Lung (tissue), 11 donors: ENCODE measurements at regions not wholly inside any gene's neighbourhood (a gene's known extent, or its start where the extent isn't known, plus 50 kb on each side); places are given as distances from the start of the nearest gene placed in this dataset.

ENCODE experiments used
- ATAC-seq: fragments of 200-7000 bp; cut with Tn5 transposase; one replicate; pipeline ENCODE4 v1.9.1; 2020; ENCODE audit warnings: moderate number of reproducible peaks; ENCODE audit not compliant: insufficient read depth, low FRiP score
- DNase-seq, 3 donors: peaks; one replicate each; pipeline ENCODE4 v3.0.0-alpha.2; 2013 to 2017
- H3K27ac ChIP-seq, 2 donors: one replicate each; pipeline ENCODE4 v1.5.1; 2013; ENCODE audit warnings: mild to moderate bottlenecking in 2 of 2, moderate library complexity in 2 of 2, control low read depth in 1 of 2, inconsistent platforms in 1 of 2, low read depth in 1 of 2, low read length in 1 of 2
- H3K27me3 ChIP-seq, 3 donors: one replicate each; pipeline ENCODE4 v1.5.1; 2013; ENCODE audit warnings: low read length in 2 of 3; ENCODE audit not compliant: control insufficient read depth in 3 of 3, insufficient read depth in 3 of 3
- H3K36me3 ChIP-seq, 4 donors: one replicate each; pipeline ENCODE4 v1.5.1; 2013; ENCODE audit warnings: low read length in 4 of 4, mild to moderate bottlenecking in 1 of 4, moderate library complexity in 1 of 4; ENCODE audit not compliant: control insufficient read depth in 4 of 4, insufficient read depth in 4 of 4
- H3K4me1 ChIP-seq, 5 donors: one replicate each; pipeline ENCODE4 v1.5.1; 2013; ENCODE audit warnings: low read length in 5 of 5, mild to moderate bottlenecking in 2 of 5, moderate library complexity in 1 of 5; ENCODE audit not compliant: control insufficient read depth in 5 of 5, insufficient read depth in 5 of 5
- H3K4me3 ChIP-seq: one replicate; pipeline ENCODE4 v1.5.1; 2013; ENCODE audit warnings: mild to moderate bottlenecking, control low read depth, moderate library complexity
- H3K9ac ChIP-seq, 2 donors: one replicate each; pipeline ENCODE4 v1.5.1; 2013; ENCODE audit warnings: low read length in 2 of 2, control low read depth in 1 of 2; ENCODE audit not compliant: insufficient read depth in 1 of 2
- H3K9me3 ChIP-seq, 4 donors: one replicate each; pipeline ENCODE4 v1.5.1; 2013; ENCODE audit warnings: low read length in 3 of 4, mild to moderate bottlenecking in 1 of 4, moderate library complexity in 1 of 4; ENCODE audit not compliant: control insufficient read depth in 4 of 4, insufficient read depth in 3 of 4
- CTCF ChIP-seq: IDR thresholded peaks from 2 replicates; pipeline ENCODE4 v1.5.1; 2012; ENCODE audit warnings: mild to moderate bottlenecking; ENCODE audit errors: control extremely low read depth, extremely low read depth
- WGBS, 2 donors: extraction: QIAGEN DNeasy Blood & Tissue Kit; methylation state at CpG; one replicate each; pipeline ENCODE4 v1.1.7; 2013; 5-methylcytosine and 5-hydroxymethylcytosine counted together
- donor health status: control.
- donor health status: control.
- donor health status: Bipolar disorder and iron deficiency.
- donor health status: healthy.
- donor health status: DM: yes; HTN: yes; CAD: no.

GRCh38 chr12:92237262-92237661 is 91.6 kb upstream of the BTG1 start:
- Histone ChIP-seq H3K9ac (no peak overlapping the region), H3K9me3 (no peaks in the 10 kb centered on the region), H3K27me3 (no peaks in the 10 kb centered on the region), H3K27ac (no peak overlapping the region), H3K4me1 (peaks cover 0 to 22% (median 5%) of the 10 kb centered on the region in 5 donors), H3K4me3 (no peak overlapping the region), H3K36me3 (no peaks in the 10 kb centered on the region)
- no peak for TF ChIP-seq CTCF
- ATAC-seq (no peak), DNase-seq (no peak)
- WGBS, 2 donors, result 94 to 98% methylated on average over 1 of the region's 1 CpG

GRCh38 chr12:92235703-92236472 is 90.2 kb upstream of the BTG1 start:
- no peak for TF ChIP-seq CTCF
- no peak overlapping the region for H3K9ac ChIP-seq
- H3K9me3 ChIP-seq, result no peaks in the 10 kb centered on the region
- H3K36me3 ChIP-seq, result no peaks in the 10 kb centered on the region
- ATAC-seq, result no peak
- H3K4me1 ChIP-seq, result peaks cover 0 to 22% (median 5%) of the 10 kb centered on the region in 5 donors
- H3K27ac ChIP-seq, result no peak overlapping the region
- DNase-seq, result no peak
- H3K4me3 ChIP-seq, result no peak overlapping the region
- H3K27me3 ChIP-seq, result no peaks in the 10 kb centered on the region
- 97% methylated on average over 7 of the region's 7 CpGs for WGBS, 2 donors

- H3K36me3 ChIP-seq, result no peaks in the 10 kb centered on the region
- no peaks in the 10 kb centered on the region for H3K9me3 ChIP-seq
- no peak overlapping the region for H3K4me3 ChIP-seq
- no peak overlapping the region for H3K27ac ChIP-seq
- H3K9ac ChIP-seq, result no peak overlapping the region
- no peaks in the 10 kb centered on the region for H3K27me3 ChIP-seq
- ATAC-seq (no peak), DNase-seq (no peak)
- 54 to 73% methylated on average over 1 of the region's 1 CpG for WGBS, 2 donors
- TF ChIP-seq CTCF, result no peak
- peaks cover 0 to 22% (median 5%) of the 10 kb centered on the region in 5 donors for H3K4me1 ChIP-seq
Measured at GRCh38 chr12:92234533-92234932, 88.9 kb upstream of the BTG1 start.
